CD4-positive, CD25-positive, alpha-beta regulatory T cell (primary cell): ENCODE measurements at regions not wholly inside any gene's neighbourhood (a gene's known extent, or its start where the extent isn't known, plus 50 kb on each side); places are given as distances from the start of the nearest gene placed in this dataset.

Experiments used
- ATAC-seq, 2 donors: fragments of 150-1000 bp; cut with Tn5 transposase; one replicate each; pipeline ENCODE4 v1.10.0; 2021; ENCODE audit warnings: low read depth in 2 of 2, moderate number of reproducible peaks in 2 of 2, moderate library complexity in 1 of 2
- DNase-seq, 3 donors: peaks; one replicate each; pipeline versions ENCODE4 v3.0.0 to v3.0.0-alpha.2; 2012 to 2022; ENCODE audit warnings: mixed read lengths in 1 of 3
- H3K27ac ChIP-seq: one replicate; pipeline ENCODE4 v1.7.0; 2013; ENCODE audit warnings: mild to moderate bottlenecking, low read length; ENCODE audit not compliant: insufficient read depth, poor library complexity, severe bottlenecking
- H3K27me3 ChIP-seq: one replicate; pipeline ENCODE4 v1.7.0; 2013; ENCODE audit warnings: low read length; ENCODE audit not compliant: control insufficient read depth, insufficient read depth
- H3K36me3 ChIP-seq: one replicate; pipeline ENCODE4 v1.7.0; 2013; ENCODE audit warnings: mild to moderate bottlenecking, low read length, moderate library complexity; ENCODE audit not compliant: control insufficient read depth, insufficient read depth
- H3K4me1 ChIP-seq: 2 replicates; pipeline ENCODE4 v1.7.0; 2013; ENCODE audit warnings: mild to moderate bottlenecking, low read length; ENCODE audit not compliant: insufficient read depth, control insufficient read depth, poor library complexity, severe bottlenecking
- H3K4me3 ChIP-seq: one replicate; pipeline ENCODE4 v1.7.0; 2013; ENCODE audit warnings: low read depth, mild to moderate bottlenecking, low read length, moderate library complexity
- H3K9me3 ChIP-seq, 2 experiments: 1 replicate in 1 of 2; 2 replicates in 1 of 2; pipeline ENCODE4 v1.7.0; 2013; ENCODE audit warnings: low read length in 2 of 2, mild to moderate bottlenecking in 1 of 2, moderate library complexity in 1 of 2; ENCODE audit not compliant: control insufficient read depth in 2 of 2
- H3K27ac Mint-ChIP-seq, 3 donors: one replicate each; pipeline ENCODE4 v1.8.0; 2020 to 2022; ENCODE audit warnings: mild to moderate bottlenecking in 3 of 3, mixed read lengths in 3 of 3, moderate library complexity in 2 of 3
- H3K27me3 Mint-ChIP-seq: one replicate; pipeline ENCODE4 v1.8.0; 2022; ENCODE audit warnings: mild to moderate bottlenecking, mixed read lengths
- H3K36me3 Mint-ChIP-seq: one replicate; pipeline ENCODE4 v1.8.0; 2020; ENCODE audit warnings: mixed read lengths
- H3K4me1 Mint-ChIP-seq, 4 donors: one replicate each; pipeline ENCODE4 v1.8.0; 2020 to 2022; ENCODE audit warnings: mixed read lengths in 4 of 4, mild to moderate bottlenecking in 1 of 4
- H3K4me3 Mint-ChIP-seq, 4 donors: one replicate each; pipeline ENCODE4 v1.8.0; 2020 to 2022; ENCODE audit warnings: mild to moderate bottlenecking in 4 of 4, mixed read lengths in 4 of 4, moderate library complexity in 3 of 4
- H3K9me3 Mint-ChIP-seq, 7 donors: one replicate each; pipeline ENCODE4 v1.8.0; 2020 to 2022; ENCODE audit warnings: mixed read lengths in 7 of 7, mild to moderate bottlenecking in 3 of 7, moderate library complexity in 2 of 7

DNA sequence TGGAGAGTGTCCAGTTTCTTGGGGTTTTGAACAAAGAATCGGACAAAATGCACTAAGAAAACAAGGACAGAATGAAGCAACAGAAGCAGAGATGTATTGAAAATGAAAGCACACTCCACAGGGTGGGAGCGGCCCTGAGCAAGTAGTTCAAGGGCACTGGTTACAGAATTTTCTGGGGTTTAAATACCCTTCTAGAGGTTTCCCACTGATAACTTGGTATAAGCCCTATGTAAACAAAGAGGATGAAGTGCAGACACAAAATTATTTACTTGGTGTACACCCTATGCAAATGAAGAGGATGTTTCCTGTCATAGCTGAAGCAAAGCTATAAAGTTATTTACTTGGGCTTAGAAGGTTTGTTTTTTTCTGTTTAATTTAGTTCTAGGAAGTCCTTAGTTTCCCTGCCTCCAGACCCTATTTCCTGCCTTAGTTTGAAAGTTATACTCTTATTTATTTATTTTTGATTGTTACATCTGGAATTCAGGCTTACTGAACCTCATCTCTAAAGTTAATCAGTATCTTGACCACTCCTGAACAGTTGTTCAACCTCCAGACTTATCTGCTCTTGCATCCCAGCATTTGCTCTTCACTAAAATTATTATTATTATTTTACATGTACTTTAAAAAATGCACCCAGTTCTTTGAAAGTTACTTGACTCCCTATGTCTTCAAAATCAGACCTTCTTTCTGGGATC lies 193.5 kb downstream of the SPP2 start:
- Mint-ChIP-seq H3K27ac (peak overlapping the region; percentile 68 to 93 (median 87)), H3K4me1 (peaks cover 13 to 24% (median 18%) of the 10 kb centered on the region in 4 donors), H3K4me3 (peak overlapping the region; percentile 55 to 86 (median 70)), H3K36me3 (no peaks in the 10 kb centered on the region), H3K27me3 (no peaks in the 10 kb centered on the region), H3K9me3 (peaks cover 0 to 2% (median 0%) of the 10 kb centered on the region in 7 donors)
- Histone ChIP-seq H3K4me3 (peak overlapping the region; percentile 72), H3K27ac (peak overlapping the region; percentile 47), H3K27me3 (no peaks in the 10 kb centered on the region), H3K36me3 (no peaks in the 10 kb centered on the region), H3K4me1 (peaks cover 15% of the 10 kb centered on the region), H3K9me3 (no peaks in the 10 kb centered on the region)
- ATAC-seq (peak; percentile 34 to 42), DNase-seq (peak in 2 of 3 donors; percentile 3 to 61)

DNA sequence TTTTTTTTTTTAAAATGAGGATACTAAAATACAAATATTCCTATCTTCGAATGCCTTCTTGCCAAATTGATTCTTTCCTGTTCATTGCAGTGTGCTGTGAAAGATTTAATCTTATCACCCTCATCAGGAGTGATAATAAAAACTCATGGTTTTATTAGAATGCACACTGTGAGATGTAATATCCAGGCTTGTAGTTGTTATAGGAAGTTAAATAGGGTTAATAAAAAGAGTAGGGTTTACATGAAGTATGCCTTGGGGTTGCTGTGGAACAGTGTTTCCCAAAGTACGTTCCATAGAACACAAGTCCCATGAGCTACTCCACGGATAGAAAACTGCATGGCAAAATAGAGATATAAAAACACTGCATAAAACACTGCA lies 191.9 kb downstream of the SPP2 start:
- Histone ChIP-seq H3K4me1 (peaks cover 15% of the 10 kb centered on the region), H3K4me3 (no peak overlapping the region), H3K27ac (no peak overlapping the region), H3K9me3 (no peaks in the 10 kb centered on the region), H3K36me3 (no peaks in the 10 kb centered on the region), H3K27me3 (no peaks in the 10 kb centered on the region)
- Mint-ChIP-seq H3K4me3 (no peak overlapping the region), H3K27me3 (no peaks in the 10 kb centered on the region), H3K4me1 (peaks cover 13 to 24% (median 16%) of the 10 kb centered on the region in 4 donors), H3K9me3 (peaks cover 0 to 2% (median 0%) of the 10 kb centered on the region in 7 donors), H3K27ac (no peak overlapping the region), H3K36me3 (no peaks in the 10 kb centered on the region)
- DNase-seq (no peak), ATAC-seq (no peak)

DNA sequence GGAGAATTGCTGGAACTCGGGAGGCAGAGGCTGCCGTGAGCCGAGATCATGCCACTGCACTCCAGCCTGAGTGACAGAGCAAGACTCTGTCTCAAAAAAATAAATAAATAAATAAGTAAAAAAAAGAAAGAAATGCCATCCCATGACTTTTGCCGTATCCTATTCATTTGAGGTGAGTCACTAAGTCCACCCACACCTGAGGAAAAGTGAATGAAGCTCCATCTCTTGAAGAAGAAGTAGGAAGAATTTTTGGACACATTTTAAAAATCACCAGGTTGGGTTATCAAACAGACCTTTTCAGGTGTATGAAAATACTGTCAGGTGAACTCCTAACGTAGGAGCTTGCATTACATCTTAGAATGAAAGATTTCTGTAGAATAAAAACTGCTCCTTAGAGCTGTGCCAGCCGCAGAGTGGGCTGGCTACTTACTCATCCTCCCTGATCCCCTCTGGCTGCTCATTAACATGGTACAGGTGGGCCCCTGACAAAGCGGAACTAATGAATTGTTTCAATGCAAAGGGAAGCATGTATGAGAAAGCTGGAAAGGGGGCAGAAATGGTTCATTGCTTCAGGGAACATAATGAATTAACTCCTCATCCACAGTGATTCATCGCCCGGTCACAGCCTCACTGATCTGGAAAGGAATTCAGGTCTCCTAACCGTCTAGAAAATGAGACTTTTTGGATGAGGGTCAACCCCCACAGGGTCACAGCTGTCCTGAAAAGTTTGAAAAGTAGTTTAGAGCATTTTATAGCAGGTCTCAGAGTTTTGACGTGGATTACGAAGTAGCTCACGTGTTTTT lies 191.4 kb downstream of the SPP2 start:
- no peak overlapping the region for H3K4me3 Mint-ChIP-seq
- no peaks in the 10 kb centered on the region for H3K36me3 Mint-ChIP-seq
- H3K9me3 ChIP-seq, result no peaks in the 10 kb centered on the region
- no peaks in the 10 kb centered on the region for H3K36me3 ChIP-seq
- DNase-seq, result no peak
- no peak overlapping the region for H3K4me3 ChIP-seq
- no peaks in the 10 kb centered on the region for H3K27me3 ChIP-seq
- peaks cover 15% of the 10 kb centered on the region for H3K4me1 ChIP-seq
- peaks cover 13 to 24% (median 16%) of the 10 kb centered on the region in 4 donors for H3K4me1 Mint-ChIP-seq
- no peak overlapping the region for H3K27ac ChIP-seq
- H3K27me3 Mint-ChIP-seq, result no peaks in the 10 kb centered on the region
- no peak for ATAC-seq
- H3K9me3 Mint-ChIP-seq, result peaks cover 0 to 2% (median 0%) of the 10 kb centered on the region in 7 donors
- no peak overlapping the region for H3K27ac Mint-ChIP-seq

DNA sequence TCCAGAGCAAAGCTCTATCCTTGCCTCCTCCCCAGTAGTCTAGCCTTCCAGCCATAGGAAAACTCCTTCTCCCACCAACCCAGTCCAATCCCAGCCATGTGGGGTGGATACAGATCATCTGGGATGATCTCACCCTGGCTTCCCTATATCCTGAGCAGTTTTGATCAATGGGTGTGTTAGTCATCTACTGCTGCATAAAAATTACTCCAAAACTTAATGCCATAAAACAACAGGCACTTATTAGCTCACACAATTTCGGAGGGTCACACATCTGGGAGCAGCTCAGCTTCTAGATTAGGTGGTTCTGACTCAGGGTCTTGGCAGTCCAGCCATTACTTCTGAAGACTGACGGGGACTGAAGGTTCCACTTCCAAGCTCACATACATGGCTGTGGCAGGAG lies 190.4 kb downstream of the SPP2 start:
- DNase-seq, result no peak
- Histone ChIP-seq H3K36me3 (no peaks in the 10 kb centered on the region), H3K9me3 (no peaks in the 10 kb centered on the region), H3K27me3 (no peaks in the 10 kb centered on the region), H3K4me1 (peaks cover 15% of the 10 kb centered on the region), H3K27ac (no peak overlapping the region), H3K4me3 (no peak overlapping the region)
- H3K4me3 Mint-ChIP-seq, result no peak overlapping the region
- H3K4me1 Mint-ChIP-seq, result peaks cover 13 to 24% (median 16%) of the 10 kb centered on the region in 4 donors
- H3K27ac Mint-ChIP-seq, result peak overlapping the region in 1 of 3 donors; percentile 8
- no peak for ATAC-seq
- no peaks in the 10 kb centered on the region for H3K36me3 Mint-ChIP-seq
- H3K9me3 Mint-ChIP-seq, result peaks cover 0 to 2% (median 0%) of the 10 kb centered on the region in 7 donors
- no peaks in the 10 kb centered on the region for H3K27me3 Mint-ChIP-seq

DNA sequence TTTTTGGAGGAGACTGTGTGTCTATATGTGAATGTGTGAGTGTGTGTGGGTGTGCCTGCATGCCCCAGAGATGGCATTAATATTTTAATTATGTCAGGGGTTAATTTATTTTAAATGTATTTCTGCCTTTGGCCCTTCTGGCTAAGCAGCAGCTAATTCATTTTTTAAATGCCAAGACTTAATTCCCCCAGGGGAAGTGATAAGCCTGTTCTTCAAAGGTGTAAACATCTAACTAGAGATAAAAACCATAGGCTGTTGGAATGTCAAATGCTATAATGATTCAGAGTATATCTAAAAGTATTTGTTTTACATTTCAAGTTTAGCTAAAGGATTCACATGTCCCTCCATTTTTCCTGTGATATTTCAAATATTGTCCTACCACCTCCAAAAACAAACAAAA lies 184.7 kb downstream of the SPP2 start:
- Mint-ChIP-seq H3K4me1 (peaks cover 0 to 4% (median under 1%) of the 10 kb centered on the region in 4 donors), H3K27ac (peak overlapping the region in 1 of 3 donors; percentile 45), H3K4me3 (no peak overlapping the region), H3K9me3 (peaks cover 0 to 2% (median 0%) of the 10 kb centered on the region in 7 donors), H3K36me3 (no peaks in the 10 kb centered on the region), H3K27me3 (peaks cover 16% of the 10 kb centered on the region)
- Histone ChIP-seq H3K36me3 (no peaks in the 10 kb centered on the region), H3K27me3 (no peaks in the 10 kb centered on the region), H3K4me3 (no peak overlapping the region), H3K4me1 (no peaks in the 10 kb centered on the region), H3K9me3 (no peaks in the 10 kb centered on the region), H3K27ac (no peak overlapping the region)
- ATAC-seq, result no peak
- no peak for DNase-seq

DNA sequence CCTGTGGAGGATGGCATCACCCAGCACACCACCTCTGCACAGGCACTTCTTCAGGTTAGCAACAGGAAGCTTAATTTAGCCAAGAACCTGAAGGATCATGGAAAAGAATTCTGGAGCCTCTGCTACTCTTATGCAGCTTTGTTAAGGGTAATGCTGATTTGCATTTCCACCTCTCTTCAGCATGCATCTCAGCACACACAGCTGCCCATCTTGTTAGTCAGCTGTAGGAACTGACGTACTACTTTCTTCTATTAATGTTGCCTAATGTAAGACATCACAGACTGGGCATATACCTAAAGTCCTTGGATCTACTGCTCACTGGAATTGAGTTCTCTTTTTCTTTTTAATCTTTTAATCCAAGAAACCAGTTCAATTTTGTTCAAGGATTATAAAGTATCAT lies 181.0 kb downstream of the SPP2 start:
- no peak overlapping the region for H3K4me3 ChIP-seq
- H3K27ac ChIP-seq, result no peak overlapping the region
- H3K27me3 ChIP-seq, result no peaks in the 10 kb centered on the region
- no peaks in the 10 kb centered on the region for H3K36me3 ChIP-seq
- H3K9me3 ChIP-seq, result no peaks in the 10 kb centered on the region
- no peak for ATAC-seq
- Mint-ChIP-seq H3K36me3 (no peaks in the 10 kb centered on the region), H3K9me3 (peaks cover 0 to 2% (median 0%) of the 10 kb centered on the region in 7 donors), H3K27me3 (peaks cover 16% of the 10 kb centered on the region), H3K4me1 (peaks cover 0 to 1% (median 0%) of the 10 kb centered on the region in 4 donors), H3K4me3 (no peak overlapping the region), H3K27ac (no peak overlapping the region)
- DNase-seq, result no peak
- H3K4me1 ChIP-seq, result no peaks in the 10 kb centered on the region

DNA sequence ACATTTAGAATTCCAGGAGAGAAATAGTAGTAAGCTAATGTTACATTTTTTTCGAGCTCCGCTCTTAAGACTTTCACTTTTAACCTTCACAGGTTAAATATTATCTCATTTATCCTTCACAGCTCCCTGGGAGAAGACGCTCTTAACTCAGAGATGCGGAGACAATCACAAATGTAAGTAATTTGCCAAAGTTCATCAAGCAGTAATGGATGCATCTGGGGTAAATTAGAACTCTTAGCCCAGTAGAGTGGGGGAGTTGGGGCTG lies 168.5 kb downstream of the SPP2 start:
- Histone ChIP-seq H3K27me3 (no peaks in the 10 kb centered on the region), H3K9me3 (no peaks in the 10 kb centered on the region), H3K4me1 (peaks cover 28% of the 10 kb centered on the region), H3K36me3 (no peaks in the 10 kb centered on the region), H3K4me3 (no peak overlapping the region), H3K27ac (no peak overlapping the region)
- Mint-ChIP-seq H3K27me3 (peaks cover 7% of the 10 kb centered on the region), H3K27ac (peak overlapping the region in 2 of 3 donors; percentile 15 to 94), H3K4me1 (peaks cover 17 to 53% (median 31%) of the 10 kb centered on the region in 4 donors), H3K36me3 (no peaks in the 10 kb centered on the region), H3K4me3 (peak overlapping the region in 1 of 4 donors; percentile 54), H3K9me3 (peaks cover 0 to 4% (median 0%) of the 10 kb centered on the region in 7 donors)
- no peak for DNase-seq
- ATAC-seq, result no peak
